Activated CD8-positive, alpha-beta memory T cell treated with anti-CD3 and anti-CD28 coated beads, Interleukin-2, amount 50 U/mL, for 24 hours (primary cell): ENCODE measurements at regions not wholly inside any gene's neighbourhood (a gene's known extent, or its start where the extent isn't known, plus 50 kb on each side); places are given as distances from the start of the nearest gene placed in this dataset.

Experiments used
- DNase-seq: peaks from one replicate; pipeline ENCODE4 v3.0.0-alpha.2; 2020; ENCODE audit errors: extremely low read depth

DNA sequence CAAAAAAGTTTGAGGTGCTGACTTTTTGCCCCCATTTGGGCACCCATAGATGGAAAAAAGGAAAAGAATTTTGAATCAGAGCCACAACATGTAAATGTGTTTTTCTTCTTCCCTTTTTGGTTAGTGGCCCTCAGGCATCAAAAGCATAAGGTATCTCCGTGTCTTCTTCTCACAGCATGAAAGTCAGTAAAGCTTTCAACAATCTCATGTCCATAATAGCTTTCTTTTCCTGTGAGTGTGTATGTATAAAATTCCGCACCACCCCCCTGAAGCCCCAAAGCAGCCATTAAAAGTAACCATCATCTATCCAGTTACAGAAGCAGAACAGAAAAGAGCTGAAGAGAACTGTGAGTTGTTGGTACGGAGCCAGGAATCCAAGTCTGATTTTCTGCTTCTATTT, 1539.7 kb upstream of the ACVR2A start:
- DNase-seq, result no peak

DNA sequence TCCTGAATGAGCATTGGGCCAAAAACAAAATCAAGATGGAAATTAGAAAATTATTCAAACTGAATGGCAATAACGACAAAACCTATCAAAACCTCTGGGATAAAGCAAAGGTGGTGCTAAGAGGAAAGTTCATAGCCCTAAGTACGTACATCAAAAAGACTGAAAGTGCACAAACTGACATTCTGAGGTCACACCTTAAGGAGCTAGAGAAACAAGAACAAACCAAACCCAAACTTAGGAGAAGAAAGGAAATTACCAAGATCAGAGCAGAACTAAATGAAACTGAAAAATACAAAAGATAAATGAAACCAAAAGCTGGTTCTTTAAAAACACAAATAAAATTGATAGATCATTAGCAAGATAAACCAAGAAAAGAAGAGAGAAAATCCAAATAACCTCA, 1543.5 kb upstream of the ACVR2A start:
- no peak for DNase-seq

DNA sequence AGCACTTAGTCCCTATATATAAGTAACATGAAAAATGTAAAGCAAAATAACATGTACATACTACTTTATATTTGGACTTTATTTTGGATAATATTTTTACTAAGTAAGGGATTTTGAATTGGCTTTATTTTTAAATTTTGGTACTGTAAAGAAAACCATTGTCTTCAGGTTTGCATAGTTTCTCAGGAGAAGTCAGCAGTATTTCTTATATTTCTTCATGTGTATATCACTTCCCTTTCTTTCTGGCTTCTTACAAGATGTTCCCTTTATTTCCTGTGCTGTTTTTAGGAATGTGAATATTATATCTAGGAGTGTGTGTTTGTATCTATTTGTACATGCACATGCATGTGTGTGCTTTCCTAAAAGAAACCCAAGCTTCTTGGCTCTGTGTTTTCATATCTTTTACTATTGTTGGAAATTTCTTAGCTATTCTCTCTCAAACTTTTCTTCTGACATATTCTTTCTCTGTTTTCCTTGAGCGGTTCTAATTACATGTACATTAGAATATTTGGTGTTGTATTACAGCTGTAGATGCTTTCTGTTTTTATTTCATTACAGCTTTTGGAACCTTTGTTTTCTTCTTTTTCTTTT, 1549.7 kb upstream of the ACVR2A start:
- DNase-seq, result no peak

DNA sequence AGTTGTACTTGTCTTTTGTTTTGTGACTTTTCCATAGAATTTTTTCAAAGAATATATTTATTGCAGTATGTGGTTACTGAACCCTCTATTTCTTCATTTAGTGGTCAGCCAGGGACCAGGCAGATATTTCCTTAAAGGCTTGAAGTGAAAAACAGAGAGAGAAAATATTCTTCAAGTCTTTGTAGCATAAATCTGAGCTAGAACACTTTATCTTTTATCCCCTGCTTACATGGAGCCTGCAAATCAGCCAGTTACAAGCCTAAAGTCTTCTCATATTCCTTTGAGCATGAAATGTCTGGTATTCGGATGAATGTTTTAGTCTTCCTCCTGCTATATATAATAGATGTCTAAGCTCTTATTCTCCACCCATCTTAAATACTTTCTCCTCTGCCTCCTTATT, 1557.5 kb upstream of the ACVR2A start:
- no peak for DNase-seq

DNA sequence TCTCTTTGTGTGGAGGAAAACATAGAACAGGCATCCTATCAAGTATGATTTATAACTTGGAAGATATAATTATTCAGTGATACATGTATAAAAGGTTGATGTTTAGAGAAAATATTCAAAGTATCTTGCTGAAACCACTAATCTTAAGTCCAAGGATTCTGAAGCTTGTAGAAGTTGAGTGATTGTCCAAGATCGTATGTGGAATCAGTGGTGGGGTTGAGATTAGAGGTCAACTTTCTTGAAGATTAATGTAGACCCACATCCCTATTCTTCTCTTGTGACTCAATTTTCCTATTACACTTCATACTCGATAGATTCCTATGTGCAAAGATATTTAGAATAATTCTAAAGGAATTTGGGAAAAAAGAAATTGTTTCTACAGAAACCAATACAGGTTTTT, 1565.9 kb upstream of the ACVR2A start:
- DNase-seq, result no peak

DNA sequence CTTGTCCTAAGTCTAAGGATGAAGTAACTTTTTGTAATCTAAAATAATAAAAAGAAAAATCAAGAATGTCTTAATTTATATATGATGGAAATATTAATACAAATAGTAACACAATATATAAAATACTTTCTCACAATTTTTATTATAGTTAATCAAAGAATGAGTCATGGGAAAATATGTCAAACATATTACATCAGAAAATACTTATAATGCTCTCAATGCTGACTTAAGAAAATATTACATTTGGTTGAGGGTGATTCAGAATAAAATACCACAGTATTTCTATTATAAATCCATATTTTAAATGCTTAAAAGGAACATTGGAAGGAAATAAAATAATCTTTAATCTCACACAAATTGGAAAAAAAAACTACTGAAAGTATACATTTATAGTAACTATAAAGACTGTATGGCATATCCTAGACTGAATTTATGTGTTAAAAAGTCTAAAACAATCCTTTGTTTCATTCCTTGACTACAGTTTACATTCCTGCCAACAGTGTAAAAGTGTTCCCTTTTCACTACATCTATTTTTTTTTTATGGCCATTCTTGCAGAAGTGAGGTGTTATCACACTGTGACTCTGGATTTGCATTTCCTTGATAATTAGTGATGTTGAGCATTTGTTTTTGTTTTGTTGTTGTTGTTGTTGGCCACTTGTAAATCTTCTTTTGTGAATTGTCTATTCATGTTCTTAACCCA, 1573.5 kb upstream of the ACVR2A start:
- no peak for DNase-seq

DNA sequence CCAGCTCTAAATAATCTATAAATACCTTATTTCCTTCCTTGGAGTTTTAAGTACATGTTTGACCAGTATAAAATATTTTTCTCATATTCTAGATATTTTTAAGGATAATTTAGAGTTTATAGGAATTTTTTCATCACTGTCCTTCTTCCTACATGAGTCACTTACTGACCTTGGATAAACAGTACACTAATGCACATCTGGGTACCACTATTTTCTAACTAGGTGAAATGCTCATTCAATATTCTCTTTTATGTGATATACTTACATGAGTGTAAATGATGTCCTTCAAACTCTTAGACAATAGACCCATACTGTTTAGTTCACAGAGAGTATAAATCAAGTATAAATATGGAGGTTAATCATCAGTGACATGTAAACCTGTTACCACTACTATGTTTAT, 1574.2 kb upstream of the ACVR2A start:
- DNase-seq, result no peak

DNA sequence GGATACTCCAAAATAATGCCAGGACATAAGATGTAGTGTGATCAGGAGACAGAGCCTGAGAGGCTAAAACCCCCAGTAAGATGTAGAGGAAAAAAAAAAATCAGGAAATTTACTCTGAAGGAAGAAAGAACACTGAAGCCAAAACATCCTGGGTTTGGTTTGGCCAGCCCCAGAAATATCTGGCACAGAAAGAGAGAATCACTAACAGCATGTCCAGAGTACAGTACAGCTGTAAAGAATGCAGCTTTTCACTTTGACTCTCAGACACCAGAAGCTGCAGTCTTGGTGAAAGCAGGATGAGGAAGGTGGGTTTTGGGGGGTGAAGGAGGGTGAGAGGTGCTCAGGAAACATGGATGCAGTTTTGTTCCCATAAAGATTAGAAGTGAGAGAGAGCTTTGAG, 1577.7 kb upstream of the ACVR2A start:
- DNase-seq, result no peak

DNA sequence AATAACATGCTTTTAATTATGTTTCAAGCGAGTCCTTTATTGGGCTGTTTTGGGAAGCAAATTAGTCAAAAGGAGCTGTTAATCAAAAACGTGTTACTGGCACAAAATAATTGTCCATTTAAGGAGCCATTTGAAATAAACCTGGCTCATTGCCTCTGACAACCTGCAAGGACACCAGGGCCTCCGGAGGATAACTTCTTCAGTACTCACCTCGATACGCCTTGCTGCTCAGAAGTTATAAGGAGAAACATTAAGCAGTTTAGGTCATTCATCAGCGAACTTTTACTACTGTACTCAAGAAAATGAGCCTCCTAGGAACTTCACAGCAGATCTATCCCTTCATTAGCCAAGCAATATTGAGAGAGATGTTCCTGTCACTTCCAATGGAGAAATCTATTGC, 1579.2 kb upstream of the ACVR2A start:
- DNase-seq, result no peak

DNA sequence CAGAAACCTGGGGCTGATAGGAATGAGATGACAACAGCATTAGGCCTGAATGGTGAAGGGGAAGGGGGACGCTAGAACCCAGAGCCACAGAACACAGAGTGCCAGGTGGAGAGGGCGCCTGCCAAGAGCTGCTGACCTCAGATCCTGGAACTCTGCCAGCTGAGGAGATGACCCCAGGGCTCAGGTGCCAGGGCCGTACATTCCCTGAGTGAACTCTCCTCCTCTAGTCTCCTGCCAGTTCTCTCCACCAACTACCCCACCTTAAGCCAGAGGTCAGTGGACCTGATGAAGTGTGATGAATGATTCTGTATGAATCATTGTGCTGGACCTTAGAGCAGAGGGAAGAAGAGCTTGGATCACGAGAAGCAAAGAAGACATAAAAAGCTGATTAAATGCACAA, 1582.2 kb upstream of the ACVR2A start:
- no peak for DNase-seq

DNA sequence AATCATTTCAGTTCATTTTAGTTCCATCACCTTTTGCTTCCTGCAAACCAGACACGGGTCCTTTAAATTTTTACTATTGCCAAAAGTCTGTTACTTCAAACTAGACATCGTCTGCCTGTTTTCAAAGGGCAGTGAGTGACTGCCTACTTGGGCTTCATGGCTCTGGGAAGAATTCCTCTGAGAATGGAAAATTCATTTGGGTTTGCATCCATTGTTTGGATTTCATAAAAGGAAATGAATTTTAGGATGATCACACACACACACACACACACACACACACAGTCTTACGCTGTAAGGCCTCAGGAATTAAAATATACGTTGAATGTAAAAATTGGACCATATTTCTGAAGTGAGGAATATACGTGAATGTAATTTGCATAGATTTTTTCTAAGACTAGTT, 1584.3 kb upstream of the ACVR2A start:
- no peak for DNase-seq

DNA sequence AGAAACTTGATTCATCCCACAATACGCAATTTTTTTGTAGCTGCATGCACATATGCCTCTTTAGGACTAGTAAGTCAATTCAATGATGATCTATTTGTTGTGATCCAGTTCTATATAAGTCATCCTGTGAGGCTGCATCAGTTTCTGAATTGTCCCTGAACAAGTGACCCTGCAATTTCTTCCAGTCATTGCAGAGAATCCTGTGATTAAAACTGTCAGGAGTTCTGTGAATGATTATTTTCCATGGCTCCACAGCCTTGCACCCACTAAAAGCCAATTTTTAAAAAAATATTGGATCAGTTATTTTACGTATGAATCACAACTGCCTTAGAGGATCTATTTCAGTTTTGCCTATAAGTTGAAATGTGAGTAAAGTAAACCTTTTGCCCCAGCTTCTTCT, 1585.0 kb upstream of the ACVR2A start:
- DNase-seq, result no peak

DNA sequence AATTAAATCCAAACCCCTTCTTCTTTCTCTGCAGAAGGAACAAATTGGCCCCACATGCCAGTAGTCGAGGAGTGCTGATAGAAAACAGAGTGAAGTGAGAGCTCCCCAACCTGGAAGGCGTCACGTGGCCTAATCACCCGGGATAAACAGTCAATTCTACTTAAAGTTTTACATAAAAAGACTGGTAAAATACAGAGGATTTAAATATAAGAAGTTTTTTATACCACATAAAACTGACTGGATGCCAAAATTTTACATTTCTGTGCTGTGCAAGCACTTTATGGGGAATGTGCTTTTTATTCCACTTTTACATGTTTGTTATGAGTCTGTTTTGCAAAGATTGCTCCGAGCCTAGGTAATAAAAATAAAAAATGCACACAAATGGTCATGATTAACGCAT, 1586.8 kb upstream of the ACVR2A start:
- no peak for DNase-seq

DNA sequence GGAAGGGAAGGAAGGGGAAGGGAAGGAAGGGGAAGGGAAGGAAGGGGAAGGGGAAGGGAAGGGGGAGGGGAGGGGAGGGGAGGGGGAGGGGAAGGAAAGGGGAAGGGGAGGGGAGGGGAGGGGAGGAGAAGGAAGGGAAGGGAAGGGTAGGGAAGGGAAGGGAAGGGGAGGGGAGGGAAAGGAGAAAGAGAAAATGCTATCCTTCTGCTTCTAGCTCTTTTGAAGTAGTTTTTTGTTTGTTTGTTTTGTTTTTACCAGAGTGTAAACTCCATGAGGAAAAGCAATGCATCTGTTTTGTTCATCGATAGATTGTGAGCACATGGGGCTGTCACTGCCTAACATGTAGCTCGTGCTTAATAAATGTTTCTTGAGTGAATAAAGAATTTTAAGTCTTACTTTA, 1592.7 kb upstream of the ACVR2A start:
- DNase-seq, result no peak

DNA sequence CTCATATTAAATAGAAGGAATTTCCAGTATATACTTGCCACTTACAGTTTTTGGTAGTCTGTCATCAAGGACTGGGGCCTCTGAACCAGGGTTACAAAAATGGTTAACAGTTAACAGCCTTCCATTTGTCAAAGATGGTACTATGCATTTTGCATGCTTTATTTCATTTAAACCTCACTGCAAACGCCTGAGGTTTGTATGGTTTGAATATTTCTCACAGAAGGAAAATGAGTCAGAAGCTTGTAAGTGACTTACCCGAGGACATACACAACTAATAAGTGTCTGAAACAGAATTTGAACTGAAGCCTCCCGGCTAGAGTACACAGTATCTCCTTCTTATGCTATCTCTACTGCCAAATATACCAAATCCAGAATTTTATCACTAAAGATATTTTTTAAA, 1593.5 kb upstream of the ACVR2A start:
- no peak for DNase-seq

DNA sequence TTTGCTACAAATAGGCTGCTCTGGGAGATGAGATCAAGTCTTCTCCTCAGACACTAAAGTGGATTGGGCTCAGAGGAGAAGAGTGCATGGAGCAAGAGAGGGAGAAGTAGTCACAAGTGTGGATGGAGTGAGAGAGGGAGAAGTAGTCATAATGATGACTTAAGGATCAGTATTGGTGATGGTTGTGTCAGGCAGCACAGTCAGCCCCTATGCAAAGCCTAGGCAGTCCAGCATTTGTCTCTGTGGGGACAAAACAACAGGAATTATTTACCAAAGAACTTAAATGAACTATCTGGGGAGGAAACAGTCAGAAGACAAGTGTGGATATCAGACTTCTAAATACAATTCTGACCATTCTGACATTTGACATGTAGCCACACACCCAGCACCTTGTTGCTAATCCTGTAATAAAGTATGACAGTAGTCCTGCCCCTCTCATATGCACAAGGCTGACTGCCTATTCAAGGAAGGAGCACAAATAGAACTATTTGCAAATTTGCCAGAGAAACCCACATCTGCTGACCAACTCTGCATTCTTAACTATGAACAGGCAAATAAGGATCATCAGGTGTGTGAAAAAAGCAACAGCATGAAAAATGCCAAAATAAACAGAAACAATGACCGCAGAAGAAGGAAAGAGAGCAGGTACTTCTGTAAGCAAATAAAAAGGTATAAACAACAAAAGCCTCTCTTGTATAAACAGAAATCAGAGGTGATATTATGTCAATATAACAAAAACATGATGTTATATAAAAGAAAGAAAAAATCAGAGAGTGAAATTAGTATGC, 1597.9 kb upstream of the ACVR2A start:
- no peak for DNase-seq

DNA sequence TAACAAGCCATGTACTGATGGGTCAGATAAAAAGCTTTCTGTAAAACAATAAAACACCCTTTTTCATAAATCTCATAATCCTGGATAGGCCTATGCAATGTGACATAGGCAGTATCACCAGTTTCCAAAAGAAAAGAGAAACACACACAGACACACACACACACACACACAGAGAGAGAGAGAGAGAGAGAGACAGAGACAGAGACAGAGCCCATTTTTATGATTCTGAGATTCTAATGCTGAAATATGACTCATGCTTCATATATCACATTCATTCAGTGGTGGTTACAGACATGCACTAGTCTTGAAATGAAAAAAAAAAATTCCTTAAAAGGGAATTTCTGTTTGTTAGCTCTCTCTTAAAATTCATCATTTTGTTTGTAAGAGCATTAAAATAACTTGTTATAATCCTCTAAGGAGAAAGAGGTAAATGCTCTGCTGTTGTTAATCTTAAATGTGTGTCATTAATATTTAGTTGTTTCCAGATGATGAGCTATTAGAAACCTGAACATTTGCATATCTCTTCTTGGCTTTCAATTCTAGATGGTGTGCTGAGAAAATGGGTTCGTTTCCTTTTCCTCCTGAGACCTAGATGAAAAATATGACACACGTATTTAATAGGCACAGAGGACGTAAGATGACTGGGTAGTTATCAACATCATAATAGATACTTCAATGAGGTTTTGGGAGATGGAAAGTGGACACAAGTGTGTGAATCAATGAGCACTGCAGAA, 1598.7 kb upstream of the ACVR2A start:
- no peak for DNase-seq

DNA sequence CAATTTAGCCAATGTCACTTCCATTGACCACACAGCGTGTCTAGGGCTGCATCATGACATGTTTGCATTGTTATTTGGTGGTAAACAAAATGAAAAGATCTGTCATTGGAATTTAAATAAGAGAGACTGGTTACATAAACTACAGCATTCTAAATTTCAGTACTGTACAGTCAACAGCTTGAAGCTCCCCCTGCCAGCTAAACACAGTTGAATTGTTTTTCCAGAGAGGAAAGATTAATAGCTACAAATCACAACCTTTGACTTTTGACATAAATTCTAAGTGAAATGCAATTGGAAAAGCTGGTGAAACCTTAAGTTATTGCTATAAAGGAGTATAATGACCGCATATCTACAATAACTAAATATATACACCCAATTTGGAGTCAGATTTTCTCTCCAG, 1600.0 kb upstream of the ACVR2A start:
- no peak for DNase-seq

DNA sequence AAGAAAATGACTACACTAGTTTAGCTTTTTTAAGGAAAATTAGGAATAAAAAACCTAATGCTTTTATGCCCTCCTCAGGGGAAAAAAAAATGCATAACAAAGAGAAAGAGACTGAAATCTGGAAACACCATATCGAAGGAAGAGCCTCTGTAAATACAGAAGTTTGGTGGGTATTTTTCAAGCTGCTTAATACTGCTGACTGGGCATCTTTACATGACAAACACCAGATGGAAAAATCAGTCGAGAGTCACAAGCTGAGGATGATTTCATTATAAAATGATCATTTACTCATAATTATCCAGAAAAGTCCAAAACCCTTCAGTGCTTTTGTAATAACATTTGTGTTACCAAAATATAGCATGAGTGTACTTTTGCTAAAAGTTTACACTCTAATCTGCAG, 1600.7 kb upstream of the ACVR2A start:
- DNase-seq, result no peak

DNA sequence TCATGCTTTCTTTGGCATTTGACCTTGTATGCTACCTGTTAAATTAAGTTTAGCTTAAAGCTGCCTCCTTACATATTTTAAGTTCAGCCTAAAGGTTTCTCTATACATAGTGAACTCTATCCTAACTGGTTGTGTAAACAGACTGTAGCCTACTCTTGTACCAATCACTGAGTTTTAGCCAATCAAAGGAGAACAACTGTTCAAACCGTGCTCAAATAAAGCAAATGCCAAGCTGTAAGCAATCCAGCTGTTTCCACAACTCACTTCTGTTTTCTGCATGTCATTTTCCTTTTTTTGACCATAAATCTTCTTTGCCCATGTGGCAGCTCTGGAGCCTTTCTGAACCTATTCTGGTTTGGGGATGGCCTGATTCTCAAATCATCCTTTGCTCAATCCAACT, 1603.8 kb upstream of the ACVR2A start:
- DNase-seq, result no peak

DNA sequence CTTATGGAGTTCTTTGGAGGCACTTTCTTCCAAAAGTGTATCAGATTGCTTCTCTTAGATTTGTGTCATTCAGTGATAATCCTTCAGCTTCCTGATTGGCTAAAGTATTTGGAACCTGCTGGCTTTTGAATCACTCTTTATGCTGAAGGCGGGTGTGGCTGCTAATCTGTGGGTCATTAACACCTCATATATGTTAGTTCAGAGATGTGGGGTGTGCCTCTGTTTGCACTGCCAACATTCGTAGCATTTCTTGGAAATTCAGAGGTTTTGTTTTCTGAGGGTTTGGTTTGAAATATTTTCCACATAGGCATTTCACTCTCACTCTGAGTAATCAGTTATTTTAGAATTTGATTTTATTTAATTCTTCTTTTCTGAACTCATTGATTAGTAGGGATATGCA, 1604.4 kb upstream of the ACVR2A start:
- no peak for DNase-seq

DNA sequence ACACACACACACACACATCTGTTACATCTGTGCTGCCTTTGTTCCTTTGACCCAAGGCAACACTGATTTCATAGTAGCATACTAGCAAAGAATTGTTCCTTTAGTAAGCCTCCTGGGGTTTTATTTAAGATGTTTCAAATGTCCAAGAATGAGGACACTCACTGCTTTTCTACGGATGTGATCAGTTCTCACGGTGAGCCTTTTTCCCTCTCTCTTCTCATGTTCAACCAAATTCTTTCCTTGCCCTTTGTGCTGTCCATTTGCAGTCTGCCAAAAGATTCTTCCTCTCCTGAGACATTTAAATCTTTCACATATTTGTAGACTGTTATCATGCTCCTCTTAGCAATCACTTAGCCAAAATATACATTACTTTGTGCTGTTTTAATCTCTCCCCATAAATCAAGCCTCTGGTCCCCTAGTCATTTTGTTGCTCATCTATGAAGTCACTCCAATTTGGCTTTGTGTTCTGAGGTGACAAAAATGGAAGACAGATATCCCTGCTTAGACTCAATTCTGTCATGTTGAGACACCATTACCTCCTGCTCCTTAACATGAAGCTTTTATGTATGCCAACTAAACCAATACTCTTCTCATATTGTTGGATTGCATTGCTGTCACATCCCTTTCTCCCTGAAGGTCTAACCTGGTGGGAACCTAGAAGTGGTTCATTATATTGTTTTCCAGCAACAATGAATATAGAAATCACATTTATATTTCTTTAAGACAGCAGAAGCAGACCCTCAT, 1605.3 kb upstream of the ACVR2A start:
- DNase-seq, result no peak
